Naive B cell (primary cell): ENCODE measurements at regions not wholly inside any gene's neighbourhood (a gene's known extent, or its start where the extent isn't known, plus 50 kb on each side); places are given as distances from the start of the nearest gene placed in this dataset.
"Not testable (repeated sequence)": the region's sequence is repeated elsewhere in the genome, so short reads cannot be mapped to it uniquely, and the experiment has no call there.

Experiments used
- ATAC-seq, 2 donors: fragments of 150-1000 bp; cut with Tn5 transposase; 2 replicates each; pipeline ENCODE4 v1.10.0; 2021; ENCODE audit warnings: low read depth in 2 of 2, mild to moderate bottlenecking in 2 of 2, moderate library complexity in 2 of 2
- DNase-seq: peaks from one replicate; pipeline ENCODE4 v3.0.0; 2022
- H3K27ac Mint-ChIP-seq, 6 donors: one replicate each; pipeline ENCODE4 v1.8.0; 2020 to 2022; ENCODE audit warnings: mild to moderate bottlenecking in 6 of 6, mixed read lengths in 6 of 6, moderate library complexity in 5 of 6, inconsistent platforms in 2 of 6
- H3K27me3 Mint-ChIP-seq, 3 donors: one replicate each; pipeline ENCODE4 v1.8.0; 2021 to 2022; ENCODE audit warnings: mixed read lengths in 3 of 3, mild to moderate bottlenecking in 1 of 3
- H3K36me3 Mint-ChIP-seq, 2 donors: one replicate each; pipeline ENCODE4 v1.8.0; 2020 to 2022; ENCODE audit warnings: mixed read lengths in 2 of 2, inconsistent platforms in 1 of 2, mild to moderate bottlenecking in 1 of 2
- H3K4me1 Mint-ChIP-seq, 3 donors: one replicate each; pipeline ENCODE4 v1.8.0; 2020 to 2022; ENCODE audit warnings: mixed read lengths in 3 of 3, inconsistent platforms in 1 of 3, mild to moderate bottlenecking in 1 of 3, moderate library complexity in 1 of 3
- H3K4me3 Mint-ChIP-seq, 8 donors: one replicate each; pipeline ENCODE4 v1.8.0; 2020 to 2022; ENCODE audit warnings: mild to moderate bottlenecking in 8 of 8, mixed read lengths in 8 of 8, moderate library complexity in 8 of 8, inconsistent platforms in 2 of 8
- H3K9me3 Mint-ChIP-seq, 7 donors: one replicate each; pipeline ENCODE4 v1.8.0; 2020 to 2022; ENCODE audit warnings: mixed read lengths in 7 of 7, mild to moderate bottlenecking in 5 of 7, inconsistent platforms in 2 of 7, moderate library complexity in 1 of 7

DNA sequence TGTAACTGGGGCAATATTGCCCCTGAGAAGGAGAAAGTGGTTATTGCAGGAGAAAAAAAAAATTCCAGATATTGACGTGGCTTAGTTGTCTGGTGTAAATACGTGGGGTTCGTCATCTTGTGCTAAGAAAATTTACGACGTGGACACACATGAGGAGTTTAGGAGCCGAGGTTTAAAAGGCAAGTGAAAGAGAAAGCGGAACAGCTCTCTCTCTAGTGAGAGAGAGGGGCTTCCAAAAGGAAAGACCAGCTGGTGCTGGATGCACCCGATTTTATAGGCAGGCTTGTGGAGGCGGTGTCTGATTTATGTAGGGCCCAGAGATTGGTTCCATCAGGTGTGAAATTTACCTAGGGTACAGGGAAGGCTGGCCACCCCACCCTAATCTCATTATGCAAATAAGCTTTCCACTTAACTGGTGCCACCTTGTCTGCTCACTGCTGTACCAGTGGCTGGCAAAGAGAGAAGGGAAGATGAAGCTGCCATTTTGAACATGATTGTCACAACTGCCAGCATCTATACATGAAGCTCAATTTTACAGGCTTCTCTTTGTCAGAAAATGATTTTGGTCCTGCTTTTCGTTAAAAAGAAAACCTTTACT lies 845.1 kb downstream of the DACH1 start:
- no peaks in the 10 kb centered on the region for H3K27me3 Mint-ChIP-seq
- peaks cover 0 to 3% (median 1%) of the 10 kb centered on the region in 3 donors for H3K4me1 Mint-ChIP-seq
- peak overlapping the region in 4 of 8 donors; percentile 7 to 81 (median 34) for H3K4me3 Mint-ChIP-seq
- DNase-seq: peak; percentile 7
- H3K36me3 Mint-ChIP-seq: no peaks in the 10 kb centered on the region
- H3K27ac Mint-ChIP-seq: peak overlapping the region in 1 of 6 donors; percentile 94
- ATAC-seq: peak; percentile 52 to 74
- H3K9me3 Mint-ChIP-seq: peaks cover 0 to 17% (median 8%) of the 10 kb centered on the region in 7 donors

DNA sequence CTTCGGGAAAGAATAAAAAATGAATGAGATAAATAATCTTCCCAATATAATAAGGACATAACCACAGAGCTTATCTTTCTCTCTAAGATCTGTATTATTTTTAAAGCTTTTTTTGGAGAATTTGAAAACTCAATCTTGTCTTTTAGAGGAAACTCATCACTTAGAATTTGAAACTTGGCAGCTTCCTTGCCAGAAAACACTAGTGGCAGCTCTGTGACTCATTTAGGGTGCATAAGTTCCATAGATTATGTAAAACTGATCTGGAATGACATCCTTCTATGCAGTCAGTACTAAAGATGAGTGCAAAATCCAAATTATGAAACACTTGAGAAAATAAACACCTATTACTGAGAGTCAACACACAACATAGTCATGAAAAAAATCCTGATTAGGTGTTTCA lies 848.0 kb downstream of the DACH1 start:
- Mint-ChIP-seq H3K9me3 (peaks cover 0 to 9% (median 6%) of the 10 kb centered on the region in 7 donors), H3K27me3 (no peaks in the 10 kb centered on the region), H3K4me3 (no peak overlapping the region), H3K36me3 (no peaks in the 10 kb centered on the region), H3K27ac (no peak overlapping the region), H3K4me1 (peaks cover 0 to 3% (median 1%) of the 10 kb centered on the region in 3 donors)
- DNase-seq (no peak), ATAC-seq (no peak)

DNA sequence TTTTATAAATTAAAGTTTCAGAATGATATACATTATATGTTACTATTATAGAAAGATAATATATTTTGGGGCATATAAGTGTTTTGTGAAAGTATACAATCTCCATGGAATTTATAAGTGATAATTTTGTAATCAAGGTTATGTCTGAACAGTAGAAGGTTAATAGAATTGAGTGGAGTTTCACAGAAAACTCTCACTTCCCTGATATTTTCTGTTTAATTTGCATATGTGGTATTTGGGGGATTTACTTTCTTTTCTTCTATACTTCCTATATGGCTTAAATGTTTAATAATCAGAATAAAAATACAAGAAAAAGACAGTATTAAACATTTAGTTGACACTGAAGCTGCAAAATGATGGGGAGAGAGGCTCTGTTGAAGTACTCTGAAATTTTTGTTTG lies 848.5 kb downstream of the DACH1 start:
- ATAC-seq (no peak), DNase-seq (no peak)
- Mint-ChIP-seq H3K27ac (peak overlapping the region in 1 of 6 donors; percentile 9), H3K9me3 (peaks cover 0 to 9% (median 6%) of the 10 kb centered on the region in 7 donors), H3K4me1 (peaks cover 0 to 3% (median 1%) of the 10 kb centered on the region in 3 donors), H3K4me3 (no peak overlapping the region), H3K36me3 (no peaks in the 10 kb centered on the region), H3K27me3 (no peaks in the 10 kb centered on the region)

DNA sequence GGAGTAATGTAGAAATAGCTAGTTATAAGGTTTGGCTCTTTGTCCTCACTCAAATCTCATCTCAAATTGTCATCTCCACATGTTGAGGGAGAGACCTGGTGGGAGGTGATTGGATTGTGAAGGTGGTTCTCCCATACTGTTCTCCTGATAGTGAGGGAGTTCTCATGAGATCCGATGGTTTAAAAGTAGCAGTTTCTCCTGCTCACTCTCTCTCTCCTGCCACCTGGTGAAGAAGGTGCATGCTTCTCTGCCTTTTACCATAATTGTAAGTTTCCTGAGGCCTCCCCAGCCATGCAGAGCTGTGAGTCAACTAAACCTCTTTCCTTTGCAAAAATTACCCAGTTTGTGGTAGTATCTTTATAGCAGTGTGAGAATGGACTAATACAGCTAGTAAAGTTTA lies 849.4 kb downstream of the DACH1 start:
- DNase-seq (no peak), ATAC-seq (no peak)
- peaks cover 0 to 9% (median 6%) of the 10 kb centered on the region in 7 donors for H3K9me3 Mint-ChIP-seq
- no peak overlapping the region for H3K4me3 Mint-ChIP-seq
- no peaks in the 10 kb centered on the region for H3K36me3 Mint-ChIP-seq
- H3K27ac Mint-ChIP-seq: peak overlapping the region in 1 of 6 donors; percentile 10
- peaks cover 0 to 3% (median 1%) of the 10 kb centered on the region in 3 donors for H3K4me1 Mint-ChIP-seq
- no peaks in the 10 kb centered on the region for H3K27me3 Mint-ChIP-seq

DNA sequence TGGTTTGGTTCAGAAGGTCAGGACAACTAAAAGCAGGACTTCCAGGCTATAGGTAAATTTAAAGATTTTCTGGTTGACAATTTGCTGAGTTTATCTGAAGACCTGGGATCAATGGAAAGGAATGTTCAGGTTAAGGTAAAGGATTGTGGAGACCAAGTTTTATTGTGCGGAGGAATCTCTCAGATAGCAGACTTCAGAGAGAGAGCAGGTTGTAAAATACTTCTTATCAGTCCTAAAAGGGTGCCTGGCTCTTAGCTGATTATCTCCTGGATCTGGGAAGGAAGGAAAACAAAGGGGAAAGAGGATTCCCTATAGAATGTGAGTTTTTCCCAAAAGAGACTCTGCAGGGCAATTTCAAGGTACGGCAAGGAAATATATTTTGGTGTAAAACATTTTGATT lies 851.5 kb downstream of the DACH1 start:
- no peak for ATAC-seq
- Mint-ChIP-seq H3K9me3 (peaks cover 0 to 3% (median 0%) of the 10 kb centered on the region in 7 donors), H3K27me3 (no peaks in the 10 kb centered on the region), H3K36me3 (no peaks in the 10 kb centered on the region), H3K27ac (no peak overlapping the region), H3K4me3 (no peak overlapping the region), H3K4me1 (no peaks in the 10 kb centered on the region)
- DNase-seq: no peak

DNA sequence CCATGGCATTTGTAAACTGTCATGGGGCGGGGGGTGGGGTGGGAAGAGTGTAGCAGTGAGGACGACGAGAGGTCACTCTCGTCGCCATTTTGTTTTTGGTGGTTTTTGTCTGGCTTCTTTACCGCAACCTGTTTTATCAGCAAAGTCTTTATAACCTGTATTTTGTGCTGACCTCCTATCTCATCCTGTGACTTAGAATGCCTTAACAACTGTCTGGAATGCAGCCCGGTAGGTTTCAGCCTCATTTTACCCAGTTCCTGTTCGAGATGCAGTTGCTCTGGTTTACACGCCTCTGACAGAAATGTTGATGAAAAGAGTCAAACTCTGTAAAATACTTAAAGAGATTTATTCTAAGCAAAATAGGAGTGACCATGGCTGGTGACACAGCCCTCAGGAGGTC lies 852.0 kb downstream of the DACH1 start:
- H3K4me1 Mint-ChIP-seq: no peaks in the 10 kb centered on the region
- peaks cover 0 to 3% (median 0%) of the 10 kb centered on the region in 7 donors for H3K9me3 Mint-ChIP-seq
- DNase-seq (no peak), ATAC-seq (no peak)
- H3K27ac Mint-ChIP-seq: no peak overlapping the region
- no peaks in the 10 kb centered on the region for H3K36me3 Mint-ChIP-seq
- H3K27me3 Mint-ChIP-seq: no peaks in the 10 kb centered on the region
- no peak overlapping the region for H3K4me3 Mint-ChIP-seq

DNA sequence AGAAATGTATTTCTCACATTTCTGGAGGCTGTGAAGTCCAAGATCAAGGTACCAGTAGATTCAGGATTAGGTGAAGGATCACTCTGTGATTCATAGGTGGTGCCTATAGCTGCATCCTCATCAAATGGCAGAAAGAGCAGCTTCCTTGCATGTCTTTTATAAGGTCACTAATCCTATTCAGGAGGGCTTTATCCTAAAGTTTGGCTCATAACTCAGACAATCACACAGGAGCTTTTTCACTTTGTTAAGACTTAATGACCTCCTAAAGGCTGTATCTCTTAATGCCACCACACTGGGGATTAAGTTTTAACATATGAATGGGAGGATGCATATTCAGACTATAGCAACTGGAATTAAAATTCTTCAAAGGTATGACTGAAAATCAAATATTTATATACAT lies 861.1 kb downstream of the DACH1 start:
- H3K4me1 Mint-ChIP-seq: no peaks in the 10 kb centered on the region

DNA sequence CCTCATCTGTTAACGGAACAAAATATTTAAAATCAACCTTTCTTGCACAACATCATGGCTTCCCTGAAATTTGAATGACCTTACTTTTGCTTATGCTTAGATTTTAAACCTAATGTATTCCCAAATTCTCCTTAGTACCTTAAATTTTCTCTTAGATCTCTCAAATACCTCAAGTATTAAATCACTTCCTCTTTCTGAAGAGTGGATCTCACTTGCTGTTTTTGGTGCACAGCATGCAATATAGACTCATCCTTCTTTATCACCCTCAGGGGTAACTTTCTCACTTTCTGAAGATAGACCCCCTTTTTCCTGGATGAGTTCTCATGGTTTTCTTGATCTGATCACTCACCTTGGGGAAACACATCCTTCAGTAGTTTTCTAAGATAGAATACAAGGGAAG lies 871.7 kb downstream of the DACH1 start:
- no peaks in the 10 kb centered on the region for H3K27me3 Mint-ChIP-seq
- H3K4me1 Mint-ChIP-seq: no peaks in the 10 kb centered on the region

More for the DNA sequence above, 861.1 kb downstream of the DACH1 start:
- Mint-ChIP-seq H3K9me3 (no peaks in the 10 kb centered on the region), H3K4me3 (no peak overlapping the region), H3K27ac (no peak overlapping the region), H3K36me3 (no peaks in the 10 kb centered on the region), H3K27me3 (no peaks in the 10 kb centered on the region)
- ATAC-seq: no peak
- DNase-seq: no peak

DNA sequence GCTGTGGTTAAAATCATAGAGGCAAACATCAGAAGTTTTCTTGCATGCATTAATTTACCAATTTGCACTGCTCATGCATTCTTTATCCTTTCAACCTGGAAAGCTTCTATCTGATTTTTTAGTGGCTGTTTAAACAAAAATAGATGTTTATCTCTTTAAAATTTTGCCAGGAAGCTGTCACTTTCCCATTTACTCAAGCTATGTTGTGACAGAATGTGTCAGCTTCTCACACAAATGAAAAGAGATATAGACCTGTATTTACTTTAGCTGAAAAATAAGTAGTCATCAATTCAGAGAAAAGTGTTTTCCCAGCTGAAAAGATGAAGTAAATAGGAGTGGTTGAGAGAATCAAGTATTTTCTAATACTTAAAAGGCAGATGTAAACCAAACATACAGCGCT lies 872.8 kb downstream of the DACH1 start:
- peaks cover 0 to 9% (median 0%) of the 10 kb centered on the region in 7 donors for H3K9me3 Mint-ChIP-seq

More for the DNA sequence above, 871.7 kb downstream of the DACH1 start:
- no peaks in the 10 kb centered on the region for H3K36me3 Mint-ChIP-seq
- H3K27ac Mint-ChIP-seq: no peak overlapping the region
- H3K4me3 Mint-ChIP-seq: no peak overlapping the region
- no peak for ATAC-seq
- no peak for DNase-seq
- peaks cover 0 to 9% (median 0%) of the 10 kb centered on the region in 7 donors for H3K9me3 Mint-ChIP-seq

DNA sequence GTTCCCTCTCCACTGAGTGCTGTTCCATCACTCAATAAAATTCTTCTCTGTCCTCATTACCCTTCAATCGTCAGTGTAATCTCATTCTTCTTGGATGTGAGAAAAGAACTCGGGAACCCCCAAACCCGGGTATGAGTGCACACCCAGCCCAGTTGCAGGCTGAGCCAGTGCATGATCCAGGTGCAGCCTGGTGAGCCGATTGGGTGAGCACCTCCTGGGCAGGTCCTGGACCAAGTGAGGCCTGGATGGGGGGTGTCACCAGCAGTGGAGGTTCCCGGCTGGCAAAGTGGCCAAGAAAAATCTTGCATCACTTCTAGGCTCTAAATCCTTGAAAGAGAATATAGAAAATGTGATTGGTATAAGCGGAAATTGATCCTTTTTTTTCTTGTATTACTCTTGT lies 878.8 kb upstream of the KLHL1 start:
- no peaks in the 10 kb centered on the region for H3K27me3 Mint-ChIP-seq
- no peak overlapping the region for H3K27ac Mint-ChIP-seq
- H3K4me3 Mint-ChIP-seq: no peak overlapping the region
- no peak for ATAC-seq
- H3K9me3 Mint-ChIP-seq: peaks cover 0 to 10% (median 1%) of the 10 kb centered on the region in 7 donors
- DNase-seq: no peak
- H3K36me3 Mint-ChIP-seq: no peaks in the 10 kb centered on the region
- H3K4me1 Mint-ChIP-seq: no peaks in the 10 kb centered on the region

More for the DNA sequence above, 872.8 kb downstream of the DACH1 start:
- DNase-seq (no peak), ATAC-seq (no peak)
- Mint-ChIP-seq H3K27ac (no peak overlapping the region), H3K27me3 (no peaks in the 10 kb centered on the region), H3K4me3 (no peak overlapping the region), H3K36me3 (no peaks in the 10 kb centered on the region), H3K4me1 (no peaks in the 10 kb centered on the region)

DNA sequence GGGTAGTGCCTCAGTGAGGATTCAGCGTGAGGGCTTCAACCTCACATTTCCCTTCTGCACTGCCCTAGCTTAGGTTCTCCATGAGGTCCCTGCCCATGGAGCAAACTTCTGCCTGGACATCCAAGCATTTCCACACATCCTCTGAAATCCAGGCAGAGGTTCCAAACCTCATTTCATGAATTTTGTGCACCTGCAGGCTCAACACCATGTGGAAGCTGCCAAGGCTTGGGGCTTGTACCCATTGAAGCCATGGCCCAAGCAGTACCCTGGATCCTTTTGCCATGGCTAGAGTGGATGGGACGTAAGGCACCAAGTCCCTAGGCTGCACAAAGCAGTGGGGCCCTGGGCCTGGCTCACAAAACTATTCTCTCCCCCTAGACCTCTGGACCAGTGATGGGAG lies 877.1 kb upstream of the KLHL1 start:
- H3K9me3 Mint-ChIP-seq: peaks cover 0 to 10% (median 1%) of the 10 kb centered on the region in 7 donors
- DNase-seq: no peak

DNA sequence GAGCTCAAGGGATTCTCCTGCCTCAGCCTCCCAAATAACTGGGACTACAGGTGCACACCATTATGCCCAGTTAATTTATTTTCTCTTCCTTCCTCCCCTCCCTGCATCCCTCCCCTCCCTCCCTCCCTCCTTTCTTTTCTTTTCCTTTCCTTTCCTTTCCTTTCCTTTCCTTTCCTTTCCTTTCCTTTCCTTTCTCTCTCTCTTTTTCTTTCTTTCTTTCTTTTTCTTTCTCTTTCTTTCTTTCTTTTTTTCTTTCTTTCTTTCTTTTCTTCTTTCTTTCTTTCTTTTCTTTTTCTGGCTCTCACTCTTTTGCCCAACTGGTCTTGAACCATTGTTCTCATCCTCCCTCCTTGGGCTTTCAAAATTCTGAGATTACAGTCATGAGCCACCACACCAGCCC lies 873.0 kb upstream of the KLHL1 start:
- not testable (repeated sequence) for ATAC-seq, H3K4me3 Mint-ChIP-seq, DNase-seq, H3K27me3 Mint-ChIP-seq, H3K9me3 Mint-ChIP-seq, H3K4me1 Mint-ChIP-seq, H3K27ac Mint-ChIP-seq, H3K36me3 Mint-ChIP-seq

More for the DNA sequence above, 877.1 kb upstream of the KLHL1 start:
- no peak for ATAC-seq
- no peaks in the 10 kb centered on the region for H3K4me1 Mint-ChIP-seq
- no peak overlapping the region for H3K27ac Mint-ChIP-seq
- no peaks in the 10 kb centered on the region for H3K36me3 Mint-ChIP-seq
- no peak overlapping the region for H3K4me3 Mint-ChIP-seq
- H3K27me3 Mint-ChIP-seq: no peaks in the 10 kb centered on the region

DNA sequence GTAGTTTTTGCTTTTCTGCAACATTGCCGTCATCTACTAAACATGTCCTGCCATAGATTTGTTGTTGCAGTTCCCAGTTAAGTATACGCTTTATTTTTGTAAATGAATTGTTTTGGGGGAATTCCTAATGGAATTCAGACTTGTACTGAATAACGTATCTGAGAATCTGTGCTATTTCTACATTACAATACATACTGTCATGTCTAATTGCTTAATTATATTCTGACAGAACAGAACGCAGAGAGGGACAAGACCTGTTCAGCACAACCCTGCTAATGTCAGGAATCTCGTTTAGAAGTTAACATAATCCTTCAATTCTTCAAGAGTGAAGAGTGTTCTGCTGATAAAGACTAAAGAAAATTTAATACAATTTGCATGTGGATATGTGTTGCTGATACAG lies 861.1 kb upstream of the KLHL1 start:
- ATAC-seq (no peak), DNase-seq (no peak)
- Mint-ChIP-seq H3K9me3 (peaks cover 0 to 4% (median 0%) of the 10 kb centered on the region in 7 donors), H3K4me1 (no peaks in the 10 kb centered on the region), H3K4me3 (no peak overlapping the region), H3K27ac (no peak overlapping the region), H3K27me3 (no peaks in the 10 kb centered on the region), H3K36me3 (no peaks in the 10 kb centered on the region)

DNA sequence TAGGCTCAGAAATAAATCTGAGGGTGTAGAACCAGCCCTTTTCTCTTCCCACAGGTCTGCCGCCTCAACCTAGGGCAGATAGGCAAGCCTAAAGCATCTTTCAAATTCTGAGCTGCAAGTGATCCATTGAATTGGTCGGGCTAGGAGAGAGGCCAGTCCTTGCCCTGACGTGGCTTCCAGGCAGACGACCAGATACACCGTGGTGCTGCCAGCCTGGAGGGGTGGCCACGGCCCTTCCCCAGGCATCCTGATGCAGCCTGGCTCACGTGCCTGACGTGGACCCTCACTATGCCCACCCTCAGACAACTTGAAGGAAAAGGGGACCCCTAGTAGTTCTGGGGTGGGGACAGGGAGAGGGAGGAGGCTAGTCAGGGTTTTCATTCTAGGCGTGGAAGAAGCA lies 859.3 kb upstream of the KLHL1 start:
- H3K9me3 Mint-ChIP-seq: no peaks in the 10 kb centered on the region
- H3K4me1 Mint-ChIP-seq: no peaks in the 10 kb centered on the region
- peak overlapping the region in 1 of 8 donors; percentile 56 for H3K4me3 Mint-ChIP-seq
- no peak overlapping the region for H3K27ac Mint-ChIP-seq
- H3K27me3 Mint-ChIP-seq: no peaks in the 10 kb centered on the region
- DNase-seq: no peak
- no peaks in the 10 kb centered on the region for H3K36me3 Mint-ChIP-seq
- ATAC-seq: no peak

DNA sequence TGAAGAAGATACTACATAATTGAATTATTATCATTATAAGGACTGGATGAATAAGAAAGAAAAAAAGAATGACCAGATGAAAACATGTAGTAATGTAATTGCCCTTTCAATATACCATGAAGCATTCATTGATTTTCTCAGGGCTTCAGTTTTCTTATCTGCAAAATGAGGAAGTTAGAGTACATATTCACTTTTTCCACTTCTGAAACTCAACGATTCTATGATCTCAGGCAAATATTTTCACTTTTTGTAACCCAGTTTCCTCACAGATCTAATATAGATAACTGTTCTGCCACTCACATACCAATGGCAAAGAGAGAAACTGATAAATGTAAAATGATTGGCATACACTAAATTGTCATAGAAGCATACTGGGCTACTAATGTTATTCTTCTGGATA lies 856.6 kb upstream of the KLHL1 start:
- no peaks in the 10 kb centered on the region for H3K27me3 Mint-ChIP-seq

More for the DNA sequence above, 856.6 kb upstream of the KLHL1 start:
- no peak overlapping the region for H3K4me3 Mint-ChIP-seq
- no peaks in the 10 kb centered on the region for H3K36me3 Mint-ChIP-seq
- H3K4me1 Mint-ChIP-seq: no peaks in the 10 kb centered on the region
- ATAC-seq: no peak
- no peak for DNase-seq
- no peak overlapping the region for H3K27ac Mint-ChIP-seq
- H3K9me3 Mint-ChIP-seq: no peaks in the 10 kb centered on the region
